H9 (cell line): ENCODE measurements at regions not wholly inside any gene's neighbourhood (a gene's known extent, or its start where the extent isn't known, plus 50 kb on each side); places are given as distances from the start of the nearest gene placed in this dataset.

Experiments
- DNase-seq: peaks from one replicate; pipeline ENCODE4 v3.0.0-alpha.2; 2017
- H2AFZ ChIP-seq: one replicate; pipeline ENCODE4 v1.6.1; 2013; ENCODE audit warnings: mild to moderate bottlenecking, low read length, control low read depth, moderate library complexity
- H2AK5ac ChIP-seq: 2 replicates; pipeline ENCODE4 v1.6.1; 2013; ENCODE audit warnings: low read length, control low read depth, mixed read lengths; ENCODE audit not compliant: insufficient read length
- H2BK120ac ChIP-seq: one replicate; pipeline ENCODE4 v1.6.1; 2013; ENCODE audit warnings: low read depth, mild to moderate bottlenecking, low read length, control low read depth, inconsistent platforms; ENCODE audit not compliant: poor library complexity, severe bottlenecking
- H2BK12ac ChIP-seq: 2 replicates; pipeline ENCODE4 v1.6.1; 2013; ENCODE audit warnings: low read length, control low read depth, mixed read lengths, low read depth; ENCODE audit not compliant: insufficient read length
- H2BK15ac ChIP-seq: 2 replicates; pipeline ENCODE4 v1.6.1; 2013; ENCODE audit warnings: low read depth, low read length, control low read depth
- H2BK20ac ChIP-seq: one replicate; pipeline ENCODE4 v1.6.1; 2013; ENCODE audit warnings: low read depth, mild to moderate bottlenecking, low read length, control low read depth, inconsistent platforms; ENCODE audit not compliant: poor library complexity, severe bottlenecking
- H2BK5ac ChIP-seq: 2 replicates; pipeline ENCODE4 v1.6.1; 2013; ENCODE audit warnings: low read length, control low read depth, mixed read lengths; ENCODE audit not compliant: insufficient read length
- H3K14ac ChIP-seq: 2 replicates; pipeline ENCODE4 v1.6.1; 2013; ENCODE audit warnings: low read length, control low read depth; ENCODE audit not compliant: insufficient read depth
- H3K18ac ChIP-seq: 2 replicates; pipeline ENCODE4 v1.6.1; 2013; ENCODE audit warnings: low read depth, mild to moderate bottlenecking, mixed read lengths, low read length, control low read depth; ENCODE audit not compliant: insufficient read length
- H3K23ac ChIP-seq: 2 replicates; pipeline ENCODE4 v1.6.1; 2013; ENCODE audit warnings: low read length, control low read depth, mixed read lengths, low read depth; ENCODE audit not compliant: insufficient read length
- H3K23me2 ChIP-seq: 2 replicates; pipeline ENCODE4 v1.6.1; 2013; ENCODE audit warnings: low read depth, mild to moderate bottlenecking, mixed read lengths, low read length, control low read depth; ENCODE audit not compliant: insufficient read length, poor library complexity, severe bottlenecking
- H3K27ac ChIP-seq: 2 replicates; pipeline ENCODE4 v1.5.1; 2013; ENCODE audit warnings: low read length, control low read depth, mixed read lengths, low read depth; ENCODE audit not compliant: insufficient read length
- H3K27me3 ChIP-seq: 2 replicates; pipeline ENCODE4 v1.6.1; 2013; ENCODE audit warnings: low read length, control low read depth, inconsistent platforms; ENCODE audit not compliant: insufficient read depth
- H3K4ac ChIP-seq: 2 replicates; pipeline ENCODE4 v1.6.1; 2013; ENCODE audit warnings: low read depth, mild to moderate bottlenecking, control low read depth, inconsistent platforms, low read length, moderate library complexity
- H3K4me1 ChIP-seq: 2 replicates; pipeline ENCODE4 v1.6.1; 2013; ENCODE audit warnings: low read length, control low read depth, inconsistent platforms; ENCODE audit not compliant: insufficient read depth
- H3K4me2 ChIP-seq: 2 replicates; pipeline ENCODE4 v1.6.1; 2013; ENCODE audit warnings: low read length, control low read depth, mixed read lengths; ENCODE audit not compliant: insufficient read length, insufficient read depth
- H3K56ac ChIP-seq: 2 replicates; pipeline ENCODE4 v1.6.1; 2013; ENCODE audit warnings: low read depth, mild to moderate bottlenecking, mixed read lengths, low read length, control low read depth; ENCODE audit not compliant: insufficient read length
- H3K79me1 ChIP-seq: 2 replicates; pipeline ENCODE4 v1.6.1; 2013; ENCODE audit warnings: low read depth, mild to moderate bottlenecking, moderate library complexity, low read length, control low read depth, inconsistent platforms; ENCODE audit not compliant: insufficient read depth, poor library complexity, severe bottlenecking
- H3K79me2 ChIP-seq: 2 replicates; pipeline ENCODE4 v1.6.1; 2013; ENCODE audit warnings: low read length, control low read depth, inconsistent platforms; ENCODE audit not compliant: insufficient read depth
- H3K9ac ChIP-seq: 2 replicates; pipeline ENCODE4 v1.6.1; 2013; ENCODE audit warnings: low read length, control low read depth, mixed read lengths; ENCODE audit not compliant: insufficient read length; ENCODE audit errors: extremely low read depth
- H3K9me3 ChIP-seq: one replicate; pipeline ENCODE4 v1.6.1; 2013; ENCODE audit warnings: low read depth, low read length, inconsistent platforms; ENCODE audit not compliant: control insufficient read depth
- H3T11ph ChIP-seq: one replicate; pipeline ENCODE4 v1.6.1; 2013; ENCODE audit warnings: mild to moderate bottlenecking, low read length, control low read depth, inconsistent platforms
- H4K20me1 ChIP-seq: one replicate; pipeline ENCODE4 v1.6.1; 2013; ENCODE audit not compliant: control insufficient read depth, insufficient read length, insufficient read depth
- H4K5ac ChIP-seq: 2 replicates; pipeline ENCODE4 v1.6.1; 2013; ENCODE audit warnings: low read depth, mild to moderate bottlenecking, mixed read lengths, low read length, control low read depth; ENCODE audit not compliant: insufficient read length
- H4K8ac ChIP-seq: replicated peaks from 2 replicates; pipeline ENCODE4 v1.6.1; 2013; ENCODE audit warnings: low read length, control low read depth, mixed read lengths, low read depth; ENCODE audit not compliant: insufficient read length
- H4K91ac ChIP-seq: 2 replicates; pipeline ENCODE4 v1.6.1; 2013; ENCODE audit warnings: low read depth, mild to moderate bottlenecking, moderate library complexity, mixed read lengths, low read length, control low read depth; ENCODE audit not compliant: insufficient read length
- H3K27ac Mint-ChIP-seq, 3 experiments: 2 replicates in 2 of 3; 3 replicates in 1 of 3; pipeline ENCODE4 v1.8.0; 2020 to 2021; ENCODE audit warnings: mixed read lengths in 3 of 3, mild to moderate bottlenecking in 1 of 3, moderate library complexity in 1 of 3
- H3K27me3 Mint-ChIP-seq: 2 replicates; pipeline ENCODE4 v1.8.0; 2021; ENCODE audit warnings: low read depth, mild to moderate bottlenecking, moderate library complexity, mixed read lengths
- H3K36me3 Mint-ChIP-seq, 3 experiments: 2 replicates in 2 of 3; 3 replicates in 1 of 3; pipeline ENCODE4 v1.8.0; 2020 to 2021; ENCODE audit warnings: low read depth in 3 of 3, mixed read lengths in 3 of 3; ENCODE audit not compliant: insufficient read depth in 1 of 3
- H3K4me1 Mint-ChIP-seq, 2 experiments: 2 replicates each; pipeline ENCODE4 v1.8.0; 2020; ENCODE audit warnings: mixed read lengths in 2 of 2
- H3K4me3 Mint-ChIP-seq, 2 experiments: 2 replicates in 1 of 2; 3 replicates in 1 of 2; pipeline ENCODE4 v1.8.0; 2020 to 2021; ENCODE audit warnings: mild to moderate bottlenecking in 2 of 2, mixed read lengths in 2 of 2, moderate library complexity in 1 of 2
- H3K9me3 Mint-ChIP-seq, 2 experiments: 2 replicates in 1 of 2; 3 replicates in 1 of 2; pipeline ENCODE4 v1.8.0; 2020; ENCODE audit warnings: mild to moderate bottlenecking in 2 of 2, mixed read lengths in 2 of 2, moderate library complexity in 1 of 2
- WGBS: extraction: QIAGEN DNeasy Blood & Tissue Kit; methylation state at CpG from one replicate; pipeline ENCODE4 v1.1.7; 2013; ENCODE audit warnings: missing lambda C conversion rate, low lambda C conversion rate, mixed read lengths; ENCODE audit not compliant: insufficient read length; ENCODE audit errors: extremely low coverage; 5-methylcytosine and 5-hydroxymethylcytosine counted together
- TF ChIP-seq, protein P1 (sequence below): fragments of 200-600 bp; sonication (generic); conservative IDR thresholded peaks from 3 replicates; pipeline ENCODE4 v1.8.0; 2021; ENCODE audit warnings: antibody characterized with exemption, mild to moderate bottlenecking

DNA sequence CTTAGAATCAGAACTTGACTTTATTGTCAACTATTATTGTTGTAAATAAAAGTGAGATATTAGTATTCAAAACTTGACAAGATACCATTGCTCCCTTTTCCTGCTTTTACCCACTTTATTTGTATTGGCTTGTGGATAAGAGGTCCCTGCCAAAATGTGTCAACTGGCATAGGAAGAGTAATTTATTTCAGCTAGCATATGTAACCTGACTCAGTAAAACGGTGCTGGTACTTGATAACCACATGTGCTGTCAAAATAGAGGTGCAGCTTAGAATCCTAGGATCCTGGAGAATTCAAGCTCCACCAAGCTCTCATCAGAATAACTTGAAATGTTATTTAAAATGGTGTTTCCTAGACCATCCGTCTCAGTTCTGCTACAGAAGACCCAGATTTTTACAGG is 90.2 kb upstream of the TGFBR2 start:
- no peaks in the 10 kb centered on the region for H3K9me3 Mint-ChIP-seq
- Histone ChIP-seq H3K4me1 (no peaks in the 10 kb centered on the region), H3T11ph (no peak overlapping the region), H3K18ac (no peak overlapping the region), H2AFZ (no peak overlapping the region), H3K27ac (no peak overlapping the region), H2BK5ac (no peak overlapping the region), H3K23ac (no peak overlapping the region), H2AK5ac (no peak overlapping the region), H3K79me2 (no peaks in the 10 kb centered on the region), H3K79me1 (no peaks in the 10 kb centered on the region), H2BK12ac (no peak overlapping the region), H3K56ac (no peak overlapping the region), H3K27me3 (no peaks in the 10 kb centered on the region), H2BK20ac (no peak overlapping the region), H3K9me3 (no peaks in the 10 kb centered on the region), H4K5ac (no peak overlapping the region), H4K91ac (no peak overlapping the region), H3K4me2 (no peak overlapping the region), H3K14ac (no peak overlapping the region), H2BK15ac (no peak overlapping the region), H3K4ac (no peak overlapping the region), H4K20me1 (no peaks in the 10 kb centered on the region), H3K23me2 (no peaks in the 10 kb centered on the region), H4K8ac (no peak overlapping the region), H3K9ac (no peak overlapping the region), H2BK120ac (no peak overlapping the region)
- no peaks in the 10 kb centered on the region for H3K27me3 Mint-ChIP-seq
- WGBS = no CpG with 5 or more reads among the region's 2 CpGs
- TF ChIP-seq, protein P1, sequence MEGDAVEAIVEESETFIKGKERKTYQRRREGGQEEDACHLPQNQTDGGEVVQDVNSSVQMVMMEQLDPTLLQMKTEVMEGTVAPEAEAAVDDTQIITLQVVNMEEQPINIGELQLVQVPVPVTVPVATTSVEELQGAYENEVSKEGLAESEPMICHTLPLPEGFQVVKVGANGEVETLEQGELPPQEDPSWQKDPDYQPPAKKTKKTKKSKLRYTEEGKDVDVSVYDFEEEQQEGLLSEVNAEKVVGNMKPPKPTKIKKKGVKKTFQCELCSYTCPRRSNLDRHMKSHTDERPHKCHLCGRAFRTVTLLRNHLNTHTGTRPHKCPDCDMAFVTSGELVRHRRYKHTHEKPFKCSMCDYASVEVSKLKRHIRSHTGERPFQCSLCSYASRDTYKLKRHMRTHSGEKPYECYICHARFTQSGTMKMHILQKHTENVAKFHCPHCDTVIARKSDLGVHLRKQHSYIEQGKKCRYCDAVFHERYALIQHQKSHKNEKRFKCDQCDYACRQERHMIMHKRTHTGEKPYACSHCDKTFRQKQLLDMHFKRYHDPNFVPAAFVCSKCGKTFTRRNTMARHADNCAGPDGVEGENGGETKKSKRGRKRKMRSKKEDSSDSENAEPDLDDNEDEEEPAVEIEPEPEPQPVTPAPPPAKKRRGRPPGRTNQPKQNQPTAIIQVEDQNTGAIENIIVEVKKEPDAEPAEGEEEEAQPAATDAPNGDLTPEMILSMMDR = no peak
- peaks cover 4 to 7% of the 10 kb centered on the region in 2 experiments for H3K4me1 Mint-ChIP-seq
- no peak for DNase-seq
- H3K4me3 Mint-ChIP-seq = no peak overlapping the region
- no peak overlapping the region for H3K27ac Mint-ChIP-seq
- H3K36me3 Mint-ChIP-seq = no peaks in the 10 kb centered on the region
